Epithelial cell of proximal tubule (primary cell): ENCODE measurements at regions not wholly inside any gene's neighbourhood (a gene's known extent, or its start where the extent isn't known, plus 50 kb on each side); places are given as distances from the start of the nearest gene placed in this dataset.

Experiments used
- DNase-seq: peaks from one replicate; pipeline ENCODE4 v3.0.0-alpha.2; 2011; ENCODE audit warnings: low read depth
- H3K4me3 ChIP-seq: 2 replicates; pipeline ENCODE4 v1.5.1; 2011; ENCODE audit warnings: low read depth, mild to moderate bottlenecking, low read length
- CTCF ChIP-seq: conservative IDR thresholded peaks from 2 replicates; pipeline ENCODE4 v1.5.1; 2012; ENCODE audit warnings: low read depth, mild to moderate bottlenecking, low read length

GRCh38 chr19:29337029-29337428 is 124.1 kb upstream of the UQCRFS1 start:
- no peak for TF ChIP-seq CTCF
- H3K4me3 ChIP-seq, result no peak overlapping the region
- no peak for DNase-seq

GRCh38 chr19:29338480-29338879 is 125.5 kb upstream of the UQCRFS1 start:
- DNase-seq, result no peak
- no peak for TF ChIP-seq CTCF
- no peak overlapping the region for H3K4me3 ChIP-seq

- H3K4me3 ChIP-seq, result no peak overlapping the region
- DNase-seq, result no peak
- no peak for TF ChIP-seq CTCF
Observed at GRCh38 chr19:29342721-29343120, 129.8 kb upstream of the UQCRFS1 start.

- H3K4me3 ChIP-seq, result no peak overlapping the region
- TF ChIP-seq CTCF, result no peak
- no peak for DNase-seq
Observed at GRCh38 chr19:29364224-29364726, 151.3 kb upstream of the UQCRFS1 start.

GRCh38 chr19:29364999-29365398 is 152.0 kb upstream of the UQCRFS1 start:
- DNase-seq, result no peak
- no peak for TF ChIP-seq CTCF
- no peak overlapping the region for H3K4me3 ChIP-seq

- H3K4me3 ChIP-seq, result no peak overlapping the region
- TF ChIP-seq CTCF, result no peak
Observed at GRCh38 chr19:29365836-29366417, 153.0 kb upstream of the UQCRFS1 start.

GRCh38 chr19:29366757-29367156 is 153.8 kb upstream of the UQCRFS1 start:
- no peak overlapping the region for H3K4me3 ChIP-seq
- no peak for DNase-seq
- TF ChIP-seq CTCF, result no peak

More at GRCh38 chr19:29365836-29366417, 153.0 kb upstream of the UQCRFS1 start:
- no peak for DNase-seq
